Muscle of arm (tissue), 1 donor: ENCODE measurements at regions not wholly inside any gene's neighbourhood (a gene's known extent, or its start where the extent isn't known, plus 50 kb on each side); places are given as distances from the start of the nearest gene placed in this dataset.

ENCODE experiments used
- DNase-seq: peaks from one replicate; pipeline ENCODE4 v3.0.0-alpha.2; 2013

- DNase-seq, result no peak
These were observed 367.6 kb upstream of the JAG1 start for GRCh38 chr20:11041396-11041795.

- no peak for DNase-seq
These were observed 369.2 kb upstream of the JAG1 start for GRCh38 chr20:11043001-11043400.

- DNase-seq, result no peak
These were observed 370.8 kb upstream of the JAG1 start for GRCh38 chr20:11044561-11044960.

- no peak for DNase-seq
These were observed 371.8 kb upstream of the JAG1 start for GRCh38 chr20:11045412-11046175.

- no peak for DNase-seq
These were observed 373.8 kb upstream of the JAG1 start for GRCh38 chr20:11047559-11047958.

DNA sequence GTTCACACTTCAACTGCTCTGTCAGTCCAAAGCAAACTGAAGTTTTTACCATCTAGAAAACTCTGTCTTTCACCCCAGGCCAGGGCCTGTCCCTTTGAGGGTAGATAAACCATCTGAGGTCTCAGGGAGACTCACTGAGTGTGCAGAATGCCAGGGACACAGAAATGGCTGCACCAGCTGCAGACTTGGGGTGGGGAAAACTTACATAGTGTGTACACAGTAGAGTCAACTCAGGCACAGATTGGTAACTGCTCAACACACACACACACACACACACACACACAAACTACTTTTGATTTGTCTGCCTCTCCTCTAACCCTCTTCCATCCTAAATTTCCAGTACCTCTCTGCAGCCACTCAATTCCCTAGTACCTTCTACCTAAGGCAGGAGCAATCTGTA, 374.9 kb upstream of the JAG1 start:
- no peak for DNase-seq

DNA sequence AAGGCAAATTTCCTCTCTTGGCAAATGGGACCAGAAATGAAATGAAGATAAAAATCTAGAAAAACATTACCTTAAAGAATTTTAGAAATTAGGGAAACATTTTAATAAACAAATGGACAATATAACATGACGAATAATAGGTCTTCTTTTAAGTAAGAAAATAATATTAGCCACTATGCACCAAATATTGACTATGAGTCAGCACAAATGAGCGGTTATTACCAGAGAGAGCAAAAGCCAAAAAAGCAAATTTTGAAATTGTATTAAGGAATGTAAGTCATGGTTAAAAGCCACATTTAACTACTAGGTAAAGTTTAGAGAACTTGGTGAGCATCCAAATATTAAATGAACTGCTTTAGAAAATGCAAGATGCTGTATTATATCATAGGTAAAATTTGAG, 376.6 kb upstream of the JAG1 start:
- DNase-seq, result no peak

DNA sequence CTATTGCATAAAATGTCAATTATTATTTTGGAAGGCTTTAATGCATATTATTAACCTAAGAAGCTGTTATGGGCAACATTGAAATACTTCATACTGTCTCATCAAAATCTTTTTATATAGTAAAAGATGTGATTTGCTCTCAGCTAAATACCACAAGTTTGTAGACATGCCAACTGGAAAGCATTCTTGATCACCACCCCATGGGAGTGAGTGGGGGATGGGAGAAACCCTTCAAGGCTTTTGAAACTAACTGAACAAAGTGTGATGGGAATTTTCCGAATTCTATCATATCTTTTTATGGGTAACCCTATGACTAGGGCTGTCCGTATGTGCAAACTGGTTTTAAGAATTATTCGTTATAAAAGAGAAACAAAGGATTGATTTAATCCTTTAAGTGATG, 377.3 kb upstream of the JAG1 start:
- DNase-seq, result no peak

DNA sequence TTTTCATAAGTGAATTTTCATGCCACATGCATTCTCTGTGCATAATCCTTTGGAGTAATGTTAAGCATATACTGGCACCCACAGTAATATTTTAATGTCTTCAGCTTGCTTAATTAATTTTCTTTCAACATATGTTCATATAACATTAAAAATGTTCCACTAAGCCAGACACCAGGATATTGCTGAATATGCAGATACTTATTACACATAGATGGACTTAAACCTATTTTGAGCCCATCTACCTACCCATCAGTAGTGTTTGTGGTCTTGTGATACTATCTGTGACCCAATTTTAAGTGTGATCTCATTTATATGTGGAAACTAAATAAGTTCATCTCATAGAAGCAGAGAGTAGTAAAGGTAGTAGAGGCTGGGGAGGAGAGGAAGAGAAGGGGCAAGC, 379.5 kb upstream of the JAG1 start:
- DNase-seq, result no peak

DNA sequence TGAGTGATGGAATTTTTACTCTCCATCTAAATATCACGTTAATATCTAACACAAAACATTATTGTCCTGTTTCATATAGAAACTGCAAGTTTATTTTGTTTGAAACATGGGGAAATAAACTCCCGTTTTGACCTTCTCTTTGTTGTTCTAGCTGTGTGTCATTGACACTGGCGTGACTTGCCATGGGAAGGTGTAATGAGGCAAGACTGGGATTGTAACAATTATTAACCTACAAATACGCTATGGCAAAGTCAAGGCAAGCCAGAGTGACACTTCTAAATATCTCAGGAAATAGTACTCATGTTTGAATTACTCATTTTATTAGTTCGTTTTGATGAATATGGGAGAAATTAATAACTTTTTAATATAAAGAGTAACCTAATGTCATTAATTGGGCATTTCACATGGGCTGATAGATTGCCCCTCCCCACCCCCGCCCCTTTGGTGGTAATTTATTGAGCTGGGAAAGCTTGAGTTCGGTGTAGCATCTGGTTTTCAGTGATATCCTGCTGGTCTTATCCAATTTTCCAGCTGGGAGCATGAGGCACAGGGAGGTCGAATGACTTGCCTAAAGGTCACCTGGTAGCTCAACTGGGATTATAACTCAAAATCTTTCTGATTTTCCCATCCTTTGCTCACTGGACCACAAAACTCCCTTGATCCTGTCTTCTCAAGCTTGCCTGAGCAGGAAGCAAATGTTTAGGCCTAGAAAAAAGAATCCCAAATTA, 380.6 kb upstream of the JAG1 start:
- no peak for DNase-seq

GRCh38 chr20:11056414-11056813, 382.6 kb upstream of the JAG1 start:
- DNase-seq, result no peak

DNA sequence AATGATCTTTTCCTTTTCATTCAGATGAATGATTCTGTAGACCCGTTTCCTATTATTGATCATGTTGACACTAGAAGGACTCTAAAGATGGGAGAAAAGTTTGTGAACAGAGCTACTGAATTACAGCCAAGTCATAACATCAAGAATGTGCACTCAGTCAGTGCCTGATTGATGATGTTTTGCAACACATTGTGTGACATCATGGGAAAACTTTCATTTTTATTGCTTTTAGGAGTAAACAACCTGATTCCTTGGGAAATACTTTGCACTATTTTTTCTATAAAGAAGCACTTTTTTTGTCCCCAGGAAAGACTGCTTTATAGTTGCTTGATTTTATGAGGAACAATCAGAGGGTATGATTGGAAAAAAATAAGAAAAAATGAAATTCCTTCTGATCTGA, 383.8 kb upstream of the JAG1 start:
- no peak for DNase-seq

GRCh38 chr20:11059659-11060058, 385.9 kb upstream of the JAG1 start:
- no peak for DNase-seq

- DNase-seq, result no peak
These were observed 386.8 kb upstream of the JAG1 start for GRCh38 chr20:11060423-11061185.

DNA sequence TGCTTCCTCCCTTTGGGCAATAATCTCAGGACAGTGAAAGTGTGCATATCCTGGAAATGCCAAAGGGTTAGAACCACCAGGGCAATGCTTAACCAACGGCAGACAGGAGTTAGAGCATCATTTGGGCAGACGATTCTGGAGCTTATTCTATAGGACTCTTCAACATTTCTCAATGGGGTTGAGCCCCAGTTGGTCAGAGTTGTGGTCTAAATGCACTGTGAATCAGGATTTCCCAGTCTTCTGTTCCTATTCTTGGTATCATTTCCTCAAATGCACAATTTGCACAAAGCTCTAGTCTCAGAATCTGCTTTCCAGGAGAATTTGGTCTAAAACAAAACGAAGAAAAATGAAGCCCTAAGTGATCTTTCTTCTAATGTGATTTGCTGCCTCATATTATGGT, 389.6 kb upstream of the JAG1 start:
- no peak for DNase-seq

DNA sequence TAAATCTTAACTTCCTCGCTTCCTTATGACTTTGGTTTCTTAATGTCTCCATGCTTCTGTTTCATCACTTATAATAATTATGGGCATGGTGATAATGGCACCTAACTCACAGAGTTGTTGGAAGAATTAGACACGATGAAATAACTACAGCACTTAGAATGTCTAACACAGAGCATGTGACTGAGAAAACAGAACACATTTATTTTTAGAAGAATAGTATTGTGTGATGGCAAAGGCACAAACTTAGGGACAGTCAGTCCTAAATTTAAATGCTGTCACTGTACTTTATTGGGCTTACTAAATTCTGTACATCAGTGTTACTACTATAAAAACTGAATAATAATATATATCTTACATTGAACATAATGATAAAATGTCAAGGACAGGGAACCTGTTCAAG, 391.1 kb upstream of the JAG1 start:
- no peak for DNase-seq

- DNase-seq, result no peak
These were observed 393.6 kb upstream of the JAG1 start for GRCh38 chr20:11067359-11067758.

DNA sequence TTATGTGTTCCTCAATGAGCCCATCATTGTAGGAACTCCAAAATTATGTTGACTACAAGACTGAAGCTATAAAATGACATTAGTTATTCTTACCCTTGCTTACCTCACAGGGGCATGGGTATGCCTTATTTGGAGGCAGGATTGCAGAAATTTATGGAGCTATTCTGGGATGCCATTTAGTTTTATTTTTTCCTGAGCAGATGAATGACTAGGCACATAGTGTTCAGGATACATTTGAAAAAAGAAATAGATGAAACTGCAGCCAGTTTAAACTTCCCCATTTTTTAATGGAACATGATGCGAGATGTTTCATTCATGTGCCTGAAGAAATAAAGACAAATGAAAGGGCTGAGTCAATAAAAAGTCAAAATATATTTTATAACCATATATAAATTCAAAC, 399.2 kb upstream of the JAG1 start:
- DNase-seq, result no peak

GRCh38 chr20:11076434-11077105, 402.8 kb upstream of the JAG1 start:
- DNase-seq, result no peak

GRCh38 chr20:11077226-11077625, 403.4 kb upstream of the JAG1 start:
- no peak for DNase-seq

GRCh38 chr20:11080010-11080409, 406.2 kb upstream of the JAG1 start:
- no peak for DNase-seq

DNA sequence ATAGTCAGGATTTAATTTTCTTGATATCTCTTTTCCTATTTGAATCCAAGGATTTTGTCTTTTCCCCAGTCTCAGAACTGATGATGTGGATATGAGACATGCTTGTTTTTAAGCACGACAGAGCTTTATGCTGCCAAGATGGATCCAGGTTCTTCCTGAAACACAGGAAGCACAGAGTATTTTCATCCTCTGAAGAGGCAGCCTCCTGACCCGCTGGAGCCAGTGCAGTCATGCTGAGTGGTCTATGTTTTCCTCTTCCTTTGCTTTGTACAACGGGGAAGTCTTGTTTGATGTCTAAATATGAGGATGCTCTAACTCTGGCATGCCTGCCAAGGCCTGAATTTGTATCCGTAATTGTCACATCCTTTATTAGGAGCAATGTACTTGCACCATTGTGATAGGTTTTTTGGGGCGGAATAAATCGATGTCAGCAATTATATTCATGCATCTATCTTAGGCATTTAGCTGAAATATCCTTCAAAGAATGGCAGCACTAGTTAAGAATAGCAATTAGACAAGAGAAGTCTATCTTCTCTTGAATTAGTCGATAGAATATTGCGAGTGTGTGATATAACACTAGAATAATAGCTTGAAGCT, 407.1 kb upstream of the JAG1 start:
- no peak for DNase-seq
